22Rv1 (cell line): ENCODE measurements at regions not wholly inside any gene's neighbourhood (a gene's known extent, or its start where the extent isn't known, plus 50 kb on each side); places are given as distances from the start of the nearest gene placed in this dataset.

Source experiments
- ZFX ChIP-seq: fragments of 450-650 bp; IDR thresholded peaks from 2 replicates; pipeline ENCODE4 v1.6.1; 2017; ENCODE audit warnings: antibody characterized with exemption, borderline replicate concordance
- TF ChIP-seq, protein P1 (sequence below): fragments of 450-650 bp; IDR thresholded peaks from 2 replicates; pipeline ENCODE4 v1.5.1; 2017; ENCODE audit warnings: mild to moderate bottlenecking

- TF ChIP-seq, protein P1, sequence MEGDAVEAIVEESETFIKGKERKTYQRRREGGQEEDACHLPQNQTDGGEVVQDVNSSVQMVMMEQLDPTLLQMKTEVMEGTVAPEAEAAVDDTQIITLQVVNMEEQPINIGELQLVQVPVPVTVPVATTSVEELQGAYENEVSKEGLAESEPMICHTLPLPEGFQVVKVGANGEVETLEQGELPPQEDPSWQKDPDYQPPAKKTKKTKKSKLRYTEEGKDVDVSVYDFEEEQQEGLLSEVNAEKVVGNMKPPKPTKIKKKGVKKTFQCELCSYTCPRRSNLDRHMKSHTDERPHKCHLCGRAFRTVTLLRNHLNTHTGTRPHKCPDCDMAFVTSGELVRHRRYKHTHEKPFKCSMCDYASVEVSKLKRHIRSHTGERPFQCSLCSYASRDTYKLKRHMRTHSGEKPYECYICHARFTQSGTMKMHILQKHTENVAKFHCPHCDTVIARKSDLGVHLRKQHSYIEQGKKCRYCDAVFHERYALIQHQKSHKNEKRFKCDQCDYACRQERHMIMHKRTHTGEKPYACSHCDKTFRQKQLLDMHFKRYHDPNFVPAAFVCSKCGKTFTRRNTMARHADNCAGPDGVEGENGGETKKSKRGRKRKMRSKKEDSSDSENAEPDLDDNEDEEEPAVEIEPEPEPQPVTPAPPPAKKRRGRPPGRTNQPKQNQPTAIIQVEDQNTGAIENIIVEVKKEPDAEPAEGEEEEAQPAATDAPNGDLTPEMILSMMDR, result no peak
- TF ChIP-seq ZFX, result no peak
Measured at GRCh38 chr1:228812961-228813360, 77.7 kb downstream of the RHOU start.
